HG03469 (cell line): ENCODE measurements at regions not wholly inside any gene's neighbourhood (a gene's known extent, or its start where the extent isn't known, plus 50 kb on each side); places are given as distances from the start of the nearest gene placed in this dataset.
A peak's percentile ranks its signal among the peaks of the same experiment; 100 is the strongest.

Source experiments
- ATAC-seq: cut with Tn5 transposase; IDR thresholded peaks from one replicate; pipeline ENCODE4 v1.9.1; 2021; ENCODE audit warnings: mild to moderate bottlenecking, moderate library complexity, moderate number of reproducible peaks; ENCODE audit not compliant: unreplicated experiment

GRCh38 chr2:13558368-13558767 is 841.6 kb downstream of the TRIB2 start:
- ATAC-seq: no peak

GRCh38 chr2:13560322-13560721 is 843.6 kb downstream of the TRIB2 start:
- ATAC-seq: peak; percentile 50

- no peak for ATAC-seq
Measured at GRCh38 chr2:13572466-13572865, 855.7 kb downstream of the TRIB2 start.

GRCh38 chr2:13574831-13575230 is 858.1 kb downstream of the TRIB2 start:
- no peak for ATAC-seq

- ATAC-seq: no peak
Measured at GRCh38 chr2:13576406-13577036, 859.8 kb downstream of the TRIB2 start.

- ATAC-seq: no peak
Measured at GRCh38 chr2:13578547-13578946, 861.8 kb downstream of the TRIB2 start.

- ATAC-seq: no peak
Measured at GRCh38 chr2:13581471-13581870, 864.7 kb downstream of the TRIB2 start.

- no peak for ATAC-seq
Measured at GRCh38 chr2:13583609-13584008, 866.9 kb downstream of the TRIB2 start.

- ATAC-seq: no peak
Measured at GRCh38 chr2:13584020-13584419, 867.3 kb downstream of the TRIB2 start.

- no peak for ATAC-seq
Measured at GRCh38 chr2:13585732-13586131, 869.0 kb downstream of the TRIB2 start.

- ATAC-seq: no peak
Measured at GRCh38 chr2:13596233-13596632, 879.5 kb downstream of the TRIB2 start.

GRCh38 chr2:13597176-13597575 is 880.4 kb downstream of the TRIB2 start:
- ATAC-seq: no peak

- no peak for ATAC-seq
Measured at GRCh38 chr2:13601506-13601905, 884.8 kb downstream of the TRIB2 start.

GRCh38 chr2:13604951-13605661 is 888.4 kb downstream of the TRIB2 start:
- ATAC-seq: no peak

GRCh38 chr2:13607139-13607538 is 890.4 kb downstream of the TRIB2 start:
- ATAC-seq: no peak

GRCh38 chr2:13611939-13612338 is 895.2 kb downstream of the TRIB2 start:
- no peak for ATAC-seq

GRCh38 chr2:13616059-13616458 is 899.3 kb downstream of the TRIB2 start:
- ATAC-seq: no peak

- no peak for ATAC-seq
Measured at GRCh38 chr2:13616616-13617015, 899.9 kb downstream of the TRIB2 start.

GRCh38 chr2:13628122-13628521 is 911.4 kb downstream of the TRIB2 start:
- ATAC-seq: no peak

- no peak for ATAC-seq
Measured at GRCh38 chr2:13638181-13638580, 921.4 kb downstream of the TRIB2 start.

- no peak for ATAC-seq
Measured at GRCh38 chr2:13649918-13650317, 933.2 kb downstream of the TRIB2 start.

- no peak for ATAC-seq
Measured at GRCh38 chr2:13650586-13651180, 933.9 kb downstream of the TRIB2 start.
